Esophagus muscularis mucosa (tissue), 4 donors: ENCODE measurements at regions not wholly inside any gene's neighbourhood (a gene's known extent, or its start where the extent isn't known, plus 50 kb on each side); places are given as distances from the start of the nearest gene placed in this dataset.

ENCODE experiments used
- CTCF ChIP-seq, 3 experiments: fragments of 200-600 bp in 2 of 3; fragments of 450-650 bp in 1 of 3; sonication (generic) in 2 of 3; IDR thresholded peaks; one replicate each; pipeline ENCODE4 v1.5.1; 2017 to 2019; ENCODE audit warnings: antibody characterized with exemption in 3 of 3, mild to moderate bottlenecking in 2 of 3, moderate library complexity in 1 of 3
- EP300 ChIP-seq: sonication (generic); formaldehyde crosslinking; IDR thresholded peaks from one replicate; pipeline ENCODE4 v1.6.1; 2017; ENCODE audit warnings: antibody characterized with exemption
- POLR2A ChIP-seq: fragments of 450-650 bp; IDR thresholded peaks from one replicate; pipeline ENCODE4 v1.6.1; 2017; ENCODE audit warnings: antibody characterized with exemption, moderate library complexity, mild to moderate bottlenecking, low read depth
- POLR2AphosphoS5 ChIP-seq, 2 donors: sonication (generic); formaldehyde crosslinking; IDR thresholded peaks; one replicate each; pipeline ENCODE4 v1.6.1; 2017; ENCODE audit warnings: antibody characterized with exemption in 2 of 2

GRCh38 chr6:144897441-144897921 lies 612.3 kb downstream of the UTRN start:
- TF ChIP-seq POLR2AphosphoS5 (IDR thresholded peaks at IDR 0.05): no peak
- no peak for TF ChIP-seq EP300
- TF ChIP-seq POLR2A: no peak
- no peak for TF ChIP-seq CTCF (IDR thresholded peaks at IDR 0.05)
